GM12891 (cell line): ENCODE measurements at regions not wholly inside any gene's neighbourhood (a gene's known extent, or its start where the extent isn't known, plus 50 kb on each side); places are given as distances from the start of the nearest gene placed in this dataset.

ENCODE experiments used
- POLR2A ChIP-seq: IDR thresholded peaks from 2 replicates; pipeline ENCODE4 v1.6.1; 2011; ENCODE audit warnings: low read depth, low read length, control low read depth
- POLR2AphosphoS5 ChIP-seq: IDR thresholded peaks from 2 replicates; pipeline ENCODE4 v1.6.1; 2011; ENCODE audit warnings: low read depth, low read length, control low read depth
- TAF1 ChIP-seq: IDR thresholded peaks from 2 replicates; pipeline ENCODE4 v1.6.1; 2011; ENCODE audit warnings: low read depth, low read length, control low read depth

GRCh38 chrX:14209034-14209433, 179.3 kb upstream of the GEMIN8 start:
- TF ChIP-seq TAF1 (no peak), POLR2AphosphoS5 (no peak), POLR2A (no peak)
